Stimulated activated CD4-positive, alpha-beta T cell treated with anti-CD3 and anti-CD28 coated beads, Interleukin-2, amount 100 ng/mL, for 4 hours (primary cell): ENCODE measurements at regions not wholly inside any gene's neighbourhood (a gene's known extent, or its start where the extent isn't known, plus 50 kb on each side); places are given as distances from the start of the nearest gene placed in this dataset.
"Not testable (repeated sequence)": the region's sequence is repeated elsewhere in the genome, so short reads cannot be mapped to it uniquely, and the experiment has no call there.

Experiments used
- DNase-seq: peaks from one replicate; pipeline ENCODE4 v3.0.0-alpha.2; 2020; ENCODE audit warnings: low read depth

DNA sequence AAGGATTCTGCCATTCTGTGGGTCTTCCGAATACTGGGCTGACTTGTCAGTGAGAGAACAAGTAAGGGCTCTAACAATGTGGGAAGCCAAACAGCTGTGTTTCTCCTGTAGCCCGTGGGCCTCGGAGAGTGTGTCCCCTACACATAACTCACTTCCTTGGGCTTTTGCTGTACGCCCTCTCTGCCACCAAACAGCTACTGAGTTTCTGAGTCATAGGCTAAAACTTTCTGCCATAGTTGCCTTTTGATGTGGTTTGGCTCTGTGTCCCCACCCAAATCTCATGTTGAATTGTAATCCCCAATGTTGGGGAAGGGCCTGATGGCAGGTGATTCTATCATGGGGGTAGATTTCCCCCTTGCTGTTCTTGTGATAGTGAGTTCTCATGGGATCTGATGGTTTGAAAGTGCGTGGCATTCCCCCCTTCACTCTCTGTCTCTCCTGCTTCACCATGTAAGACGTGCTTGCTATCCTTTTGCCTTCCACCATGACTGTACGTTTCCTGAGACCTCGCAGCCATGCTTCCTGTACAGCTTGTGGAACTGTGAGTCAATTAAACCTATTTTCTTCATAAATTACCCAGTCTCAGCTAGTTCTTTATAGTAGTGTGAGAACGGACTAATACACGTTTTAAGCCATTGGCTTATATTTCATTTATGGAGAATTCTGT lies 194.8 kb upstream of the HMCN1 start:
- no peak for DNase-seq

DNA sequence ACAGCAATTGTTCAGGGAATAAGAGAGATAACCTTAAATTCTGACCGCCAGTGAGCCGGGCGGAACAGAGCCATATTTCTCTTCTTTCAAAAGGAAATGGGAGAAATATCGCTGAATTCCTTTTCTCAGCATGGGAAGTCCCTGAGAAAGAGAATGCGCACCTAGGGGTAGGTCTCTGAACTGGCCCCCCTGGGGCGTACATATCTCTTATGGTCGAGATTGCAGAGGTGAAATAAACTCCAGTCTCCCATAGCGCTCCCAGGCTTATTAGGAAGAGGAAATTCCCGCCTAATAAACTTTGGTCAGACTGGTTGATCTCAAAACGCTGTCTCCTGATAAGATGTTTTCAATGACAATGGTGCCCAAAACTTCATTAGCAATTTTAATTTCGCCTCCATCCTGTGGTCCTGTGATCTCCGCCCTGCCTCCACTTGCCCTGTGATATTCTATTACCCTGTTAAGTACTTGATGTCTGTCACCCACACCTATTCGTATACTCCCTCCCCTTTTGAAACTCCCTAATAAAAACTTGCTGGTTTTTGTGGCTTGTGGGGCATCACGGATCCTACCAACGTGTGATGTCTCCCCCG lies 195.8 kb upstream of the HMCN1 start:
- DNase-seq: not testable (repeated sequence)

DNA sequence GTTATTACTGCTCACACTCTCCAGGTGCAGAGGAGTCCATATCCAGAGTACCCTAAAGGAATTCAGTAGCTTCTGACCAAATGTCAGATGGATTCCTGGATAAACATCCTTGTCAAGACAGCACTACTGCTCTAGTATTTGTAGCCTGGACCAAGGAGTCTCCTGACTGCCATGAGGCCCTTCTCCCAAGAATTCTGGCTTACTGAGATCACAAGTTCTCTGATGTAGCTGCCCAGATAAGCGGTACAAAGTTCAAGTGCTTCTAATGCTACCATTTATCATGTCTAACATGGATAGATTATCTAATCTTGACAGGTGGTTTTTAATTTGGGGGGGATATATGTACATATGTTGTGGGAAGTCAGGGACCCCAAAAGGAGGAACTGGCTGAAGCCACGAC lies 196.6 kb upstream of the HMCN1 start:
- no peak for DNase-seq

DNA sequence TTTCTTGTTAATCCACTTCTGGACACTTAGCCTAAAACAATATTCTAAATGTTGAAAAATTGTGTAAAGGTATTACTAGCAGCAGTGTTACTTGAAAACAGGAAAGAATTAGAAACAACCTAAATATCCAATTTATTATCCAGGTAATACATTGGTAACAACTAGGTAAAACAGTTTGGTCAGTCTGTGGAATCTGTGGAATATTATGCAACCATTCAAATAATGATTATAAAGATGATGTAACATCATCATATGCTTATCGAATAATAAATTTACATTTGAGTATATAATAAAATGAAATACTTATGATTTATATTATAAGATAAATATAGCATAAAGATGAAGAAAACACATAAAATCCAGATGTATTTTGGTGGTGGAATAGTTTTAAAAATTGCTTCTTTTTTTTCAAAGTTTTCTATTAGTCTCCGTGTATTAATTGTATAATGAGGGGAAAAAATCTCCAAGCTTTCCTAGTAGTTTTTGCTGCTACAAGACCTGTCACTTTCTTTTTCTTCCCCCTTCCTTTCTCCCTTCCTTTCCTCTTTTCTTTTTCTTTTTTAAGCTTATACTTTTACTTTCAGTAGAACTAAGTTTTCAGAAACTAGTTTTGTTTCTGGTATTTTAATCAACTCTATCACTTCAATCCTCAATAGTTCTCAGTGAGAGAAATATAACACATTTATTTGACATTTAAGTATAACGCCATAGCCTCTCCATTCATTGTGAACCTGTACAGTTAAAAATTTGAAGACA lies 197.8 kb upstream of the HMCN1 start:
- no peak for DNase-seq

DNA sequence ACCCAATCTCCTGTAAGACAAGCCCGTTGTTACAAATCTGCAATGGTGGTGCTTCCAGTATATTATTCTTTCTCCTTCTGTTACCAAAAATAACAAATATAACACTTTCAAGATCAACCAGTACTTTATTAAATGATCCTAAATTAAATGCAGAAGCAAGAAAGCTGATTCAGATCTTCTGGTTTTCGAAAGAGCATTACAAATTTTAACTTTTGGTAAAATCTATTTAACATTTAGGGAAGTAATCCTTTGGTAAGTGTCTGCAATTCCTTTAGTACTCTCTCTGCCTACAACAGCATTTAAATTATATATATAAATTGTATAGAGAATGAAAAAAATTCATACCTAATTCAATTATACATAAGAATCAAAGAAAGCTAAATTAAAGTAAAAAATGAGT lies 198.6 kb upstream of the HMCN1 start:
- no peak for DNase-seq

DNA sequence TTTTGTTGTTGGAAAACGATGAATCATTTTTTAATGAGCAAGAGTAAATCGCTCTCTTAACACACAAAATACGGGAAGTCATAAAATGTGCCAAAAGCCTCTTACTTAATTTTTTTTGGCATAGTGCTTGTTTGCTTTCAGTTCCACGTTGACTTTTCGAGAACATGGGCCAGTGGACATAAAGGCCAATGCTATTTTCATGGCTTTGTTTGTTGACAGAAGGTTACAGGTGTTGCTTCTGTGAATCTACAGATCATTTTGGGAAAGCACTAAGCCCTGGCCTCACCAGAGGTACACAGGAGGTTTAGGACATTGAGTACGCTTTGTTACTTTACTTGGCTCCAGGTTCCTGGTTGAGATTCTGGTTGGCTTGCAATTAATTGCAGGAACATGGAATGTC lies 199.4 kb upstream of the HMCN1 start:
- DNase-seq: no peak

DNA sequence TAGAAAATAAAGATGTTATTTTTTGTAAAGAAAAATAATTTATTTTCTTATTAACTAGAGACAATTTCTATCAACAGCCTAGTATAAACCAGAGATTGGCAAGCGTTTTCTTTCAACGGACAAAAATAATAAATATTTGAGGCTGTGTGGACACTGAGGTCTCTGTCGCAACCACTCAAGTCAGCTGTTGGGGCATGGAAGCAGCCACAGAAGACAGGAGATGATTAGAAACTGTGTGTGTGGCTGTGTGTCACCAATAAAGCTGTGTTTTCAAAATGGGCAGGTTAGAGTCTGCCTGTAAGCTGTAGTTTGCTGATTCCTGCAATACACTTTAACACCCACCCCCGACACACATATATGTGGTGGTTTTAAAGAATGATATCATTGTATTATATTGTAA lies 200.6 kb upstream of the HMCN1 start:
- no peak for DNase-seq

DNA sequence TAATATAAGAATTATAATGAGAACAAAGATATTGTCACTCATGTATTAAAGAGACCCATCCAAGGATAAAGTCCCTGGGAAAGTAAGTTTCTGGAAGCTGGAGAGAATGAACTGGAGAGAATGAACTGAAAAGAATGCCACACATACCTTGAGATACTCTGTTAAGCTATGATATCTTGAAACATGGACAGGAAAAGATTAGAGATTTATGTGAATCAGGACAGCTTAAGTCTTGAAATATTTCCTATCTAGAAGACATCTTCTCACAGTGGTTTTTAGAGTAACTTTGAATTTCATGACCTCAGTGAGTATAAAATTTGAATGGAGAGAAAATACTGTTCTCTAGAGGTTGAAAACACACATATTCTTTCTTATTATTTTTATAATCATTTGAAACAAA lies 201.3 kb upstream of the HMCN1 start:
- DNase-seq: no peak

DNA sequence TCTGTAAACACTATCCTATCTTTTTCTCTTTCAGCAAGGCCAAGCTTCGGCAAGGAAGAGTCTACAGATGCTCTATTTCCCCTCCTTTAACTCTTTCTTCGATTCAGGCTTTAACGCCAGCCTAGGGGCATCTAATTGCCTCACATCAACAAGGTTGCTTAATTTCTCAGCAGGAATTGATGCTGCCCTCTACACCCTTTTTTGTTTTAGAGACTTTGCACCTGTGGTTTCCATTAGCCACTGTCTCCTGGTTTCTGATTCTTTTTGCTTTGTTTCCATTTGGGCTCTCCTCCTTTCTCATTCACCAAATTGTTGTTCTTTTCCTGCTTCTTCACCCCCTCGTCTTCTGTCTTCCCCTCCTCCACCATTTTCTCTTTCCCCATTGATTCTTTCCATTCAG lies 202.4 kb upstream of the HMCN1 start:
- no peak for DNase-seq

DNA sequence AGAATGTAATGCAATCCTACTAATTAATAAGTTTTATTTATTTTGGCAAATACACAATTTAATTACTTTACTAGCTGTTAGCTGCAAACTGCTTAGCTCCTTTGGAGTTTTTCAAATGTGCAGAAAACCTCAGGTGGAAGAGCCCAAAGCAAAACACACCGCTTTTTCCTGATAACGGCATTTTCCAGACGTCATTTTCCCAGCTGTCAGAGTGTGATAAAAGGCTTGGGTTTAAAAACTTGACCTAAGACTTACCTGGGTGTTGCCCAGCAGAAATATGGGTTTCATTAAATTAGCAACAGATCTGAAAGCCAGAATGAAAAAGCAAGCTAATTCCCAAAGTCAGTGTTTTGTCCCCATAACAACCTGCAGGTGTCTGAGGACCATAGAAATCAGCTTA lies 204.0 kb upstream of the HMCN1 start:
- DNase-seq: no peak

DNA sequence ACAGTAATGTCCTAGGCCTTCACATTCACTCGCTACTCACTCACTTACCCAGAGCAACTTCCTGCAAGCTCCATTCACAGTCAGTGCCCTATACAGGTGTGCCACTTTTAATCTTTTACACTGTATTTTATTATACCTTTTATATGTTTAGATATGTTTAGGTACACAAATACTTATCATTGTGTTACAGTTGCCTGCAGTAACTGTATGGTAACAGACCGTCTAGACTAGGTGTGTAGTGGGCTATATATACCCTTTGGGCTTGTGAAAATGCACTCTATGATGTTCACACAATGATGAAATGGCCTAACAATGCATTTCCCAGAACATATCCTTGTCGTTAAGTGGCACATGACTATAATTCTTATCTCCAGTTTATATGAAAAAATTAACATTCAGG lies 204.5 kb upstream of the HMCN1 start:
- no peak for DNase-seq

DNA sequence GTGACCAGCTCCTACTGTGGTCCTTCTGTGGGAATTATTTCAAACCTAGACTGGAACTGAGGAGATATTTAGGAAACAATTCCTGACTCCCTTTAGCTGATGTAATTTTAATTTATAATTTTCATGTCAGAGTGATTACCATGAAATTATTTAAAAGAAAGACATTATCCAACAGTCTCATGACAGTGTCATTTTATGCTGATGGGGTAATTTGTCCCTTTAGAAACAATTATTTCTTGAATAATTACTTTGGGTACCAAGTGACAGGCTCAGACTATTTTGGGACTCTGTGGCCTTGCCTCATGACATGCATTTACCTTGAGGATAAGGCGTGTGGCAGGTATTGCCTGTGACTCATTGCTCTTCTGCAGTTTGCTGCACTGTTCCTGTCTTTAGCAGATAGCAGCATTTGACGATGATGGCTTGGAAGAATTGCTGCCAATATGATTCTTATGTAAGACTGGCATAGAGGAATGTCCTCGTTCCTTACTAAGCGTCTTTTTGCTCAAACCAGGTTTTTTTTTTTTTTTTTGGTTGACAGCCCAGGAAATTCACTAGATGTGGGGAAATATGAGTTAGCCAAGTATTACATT lies 206.0 kb upstream of the HMCN1 start:
- DNase-seq: no peak

DNA sequence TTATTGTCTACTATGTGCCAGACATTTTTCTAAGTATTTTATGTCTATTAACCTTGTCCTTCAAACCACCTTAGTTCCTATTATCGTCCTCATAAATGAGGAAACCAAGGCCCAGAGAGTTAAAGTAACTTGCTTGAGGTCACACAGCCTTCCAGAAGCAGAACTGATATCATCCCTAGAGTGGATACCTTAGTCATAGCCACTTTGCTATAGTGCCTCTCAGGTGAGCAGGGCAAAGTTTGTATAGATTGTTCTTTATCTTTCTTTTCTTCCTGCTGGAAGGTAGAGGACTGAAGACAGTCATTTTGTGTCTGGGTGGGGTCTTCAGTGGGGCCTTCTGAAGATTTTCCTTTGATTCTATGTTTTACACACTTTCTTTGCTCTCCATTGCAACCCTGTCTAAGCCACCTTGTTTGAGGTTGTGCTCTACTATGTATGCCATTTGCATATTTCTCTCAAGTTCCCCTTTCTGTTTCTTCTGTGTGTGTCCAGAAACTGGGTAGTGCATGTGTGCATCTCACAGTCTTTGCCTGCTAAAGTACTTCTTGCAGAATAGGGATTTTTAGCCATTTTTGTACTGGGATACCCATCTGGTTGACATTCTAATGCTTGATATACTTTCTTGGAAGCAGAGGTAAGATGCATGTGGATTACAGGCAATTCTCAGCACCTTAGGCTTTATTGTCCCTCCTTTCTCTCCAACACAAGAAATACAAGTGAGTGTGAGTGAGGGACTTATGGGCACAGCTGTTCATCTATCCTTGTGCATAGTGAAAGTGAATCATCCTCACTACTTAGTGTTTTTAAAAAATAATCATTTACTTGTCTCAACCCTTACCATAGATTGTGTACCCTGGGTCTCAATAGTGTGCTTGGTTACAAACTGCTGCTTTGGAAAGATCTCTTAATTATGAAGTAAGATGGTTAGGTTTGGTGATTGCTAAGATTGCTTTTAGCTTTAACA lies 207.6 kb upstream of the HMCN1 start:
- DNase-seq: no peak

DNA sequence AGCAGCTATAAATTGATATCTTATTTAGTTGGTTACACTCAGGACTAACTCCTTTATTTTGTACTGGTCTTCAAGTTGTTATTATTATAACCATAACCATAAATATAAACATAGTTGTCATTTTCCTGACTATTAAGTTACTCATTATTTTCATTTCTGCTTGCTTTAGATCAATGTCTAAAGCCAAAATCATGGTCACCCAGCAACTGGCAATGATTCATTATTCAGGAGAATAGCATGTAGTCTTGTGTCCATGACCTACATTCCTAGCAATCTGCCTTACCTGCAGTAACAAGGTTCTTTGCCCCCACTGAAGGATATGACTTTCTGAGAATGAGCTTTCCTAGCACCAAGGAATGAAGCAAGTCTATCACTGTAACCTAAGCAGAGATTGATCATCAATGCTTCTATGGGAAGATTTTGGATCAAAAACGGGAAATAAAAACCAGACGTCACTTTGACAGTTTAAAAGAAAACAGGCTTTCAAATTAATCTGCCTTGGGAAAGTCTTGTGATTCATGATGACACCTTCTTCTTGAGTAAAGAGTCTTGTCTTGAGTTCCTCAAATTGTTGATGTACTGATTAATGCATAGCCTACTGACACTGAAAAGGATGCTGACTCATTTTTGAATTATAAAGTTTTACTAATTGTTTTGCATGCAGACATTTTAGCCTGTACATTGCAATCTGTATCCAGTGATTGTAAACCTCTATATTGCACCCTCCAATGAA lies 203.3 kb upstream of the IVNS1ABP start:
- DNase-seq: no peak

DNA sequence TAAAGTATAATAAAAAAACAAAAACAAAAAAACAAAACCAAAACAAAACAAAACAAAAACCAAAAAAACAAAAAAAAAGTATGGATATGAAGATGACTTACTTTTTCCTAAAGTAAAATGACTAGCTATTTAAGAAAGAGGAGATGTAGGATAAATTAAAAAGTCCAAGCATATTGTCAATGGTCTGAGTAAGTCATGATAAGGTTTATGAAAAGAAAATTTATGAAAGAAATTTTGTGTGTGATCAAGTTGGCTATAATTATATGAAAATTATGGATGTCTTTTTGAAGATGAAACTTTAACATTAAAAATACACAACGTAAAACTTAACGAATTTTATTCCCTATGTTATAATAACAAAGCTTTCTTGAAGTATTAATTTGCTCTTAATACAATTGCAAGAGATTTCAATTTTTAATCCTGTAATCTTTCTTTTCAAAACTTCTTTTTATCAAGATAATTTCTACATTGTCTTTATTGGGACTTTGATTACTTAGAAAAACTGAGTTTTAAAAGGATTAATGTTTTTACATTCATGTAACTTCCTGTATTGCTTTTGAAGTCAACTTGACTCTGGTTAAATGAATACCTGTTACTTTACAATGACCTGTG lies 200.9 kb upstream of the IVNS1ABP start:
- DNase-seq: no peak

DNA sequence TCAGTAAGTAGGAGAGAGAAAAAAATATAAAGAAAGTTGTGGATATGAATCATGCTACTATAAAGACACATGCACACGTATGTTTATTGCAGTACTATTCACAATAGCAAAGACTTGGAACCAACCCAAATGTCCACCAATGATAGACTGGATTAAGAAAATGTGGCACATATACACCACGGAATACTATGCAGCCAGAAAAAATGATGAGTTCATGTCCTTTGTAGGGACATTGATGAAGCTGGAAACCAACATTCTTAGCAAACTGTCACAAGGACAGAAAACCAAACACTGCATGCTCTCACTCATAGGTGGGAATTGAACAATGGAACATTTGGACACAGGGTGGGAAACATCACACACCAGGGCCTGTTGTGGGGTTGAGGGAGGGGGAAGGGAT lies 200.3 kb upstream of the IVNS1ABP start:
- DNase-seq: not testable (repeated sequence)

DNA sequence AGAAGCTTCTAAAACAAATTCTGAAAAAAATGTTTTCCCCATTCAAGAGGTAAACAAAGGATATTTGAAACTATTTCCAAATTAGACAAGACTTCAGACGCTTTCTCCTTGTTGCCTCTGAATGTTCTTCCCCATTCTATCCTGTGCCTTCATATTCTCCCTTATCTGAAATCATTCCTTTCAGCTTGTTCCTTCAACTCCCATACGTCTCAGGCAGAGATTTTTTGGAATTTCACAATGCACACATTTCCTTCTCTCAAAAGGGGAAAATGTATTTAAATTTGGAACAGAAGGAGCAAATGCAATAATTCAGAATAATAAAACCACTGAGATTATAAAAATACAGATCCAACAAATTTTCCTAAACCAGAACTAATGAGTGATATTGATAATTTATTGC lies 198.7 kb upstream of the IVNS1ABP start:
- DNase-seq: no peak

DNA sequence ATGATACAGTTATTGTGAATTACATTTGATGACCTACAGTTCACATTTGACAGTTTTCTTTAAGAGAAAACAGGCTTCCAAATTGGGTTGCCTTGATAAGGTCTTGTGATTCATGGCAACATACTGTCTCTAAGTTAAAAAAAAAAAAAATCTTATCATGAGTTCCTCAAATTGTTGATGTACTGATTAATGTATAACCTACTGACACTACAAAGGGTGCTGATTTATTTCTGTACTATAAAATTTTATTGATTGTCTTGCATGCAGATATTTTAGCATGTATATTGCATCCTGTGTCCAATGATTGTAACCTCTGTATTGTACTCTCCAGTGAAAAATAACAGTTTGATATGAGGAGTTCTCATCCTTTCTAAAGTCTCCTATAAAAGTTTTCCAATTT lies 197.3 kb upstream of the IVNS1ABP start:
- no peak for DNase-seq

DNA sequence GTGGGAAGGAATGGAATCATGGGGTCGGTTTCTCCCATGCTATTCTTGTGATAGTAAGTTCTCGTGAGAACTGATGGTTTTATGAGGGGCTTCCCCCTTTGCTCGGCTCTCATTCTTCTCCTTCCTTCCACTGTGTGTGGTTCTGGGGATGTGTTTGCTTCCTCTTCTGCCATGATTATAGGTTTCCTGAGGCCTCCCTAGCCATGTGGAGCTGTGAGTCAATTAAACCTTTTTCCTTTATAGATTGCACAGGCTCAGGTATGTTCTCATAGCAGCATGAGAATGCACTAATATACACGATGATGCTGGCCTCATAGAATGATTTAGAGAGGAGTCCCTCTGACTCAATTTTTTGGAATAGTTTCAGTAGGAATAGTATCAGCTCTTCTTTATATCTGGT lies 195.4 kb upstream of the IVNS1ABP start:
- DNase-seq: no peak

DNA sequence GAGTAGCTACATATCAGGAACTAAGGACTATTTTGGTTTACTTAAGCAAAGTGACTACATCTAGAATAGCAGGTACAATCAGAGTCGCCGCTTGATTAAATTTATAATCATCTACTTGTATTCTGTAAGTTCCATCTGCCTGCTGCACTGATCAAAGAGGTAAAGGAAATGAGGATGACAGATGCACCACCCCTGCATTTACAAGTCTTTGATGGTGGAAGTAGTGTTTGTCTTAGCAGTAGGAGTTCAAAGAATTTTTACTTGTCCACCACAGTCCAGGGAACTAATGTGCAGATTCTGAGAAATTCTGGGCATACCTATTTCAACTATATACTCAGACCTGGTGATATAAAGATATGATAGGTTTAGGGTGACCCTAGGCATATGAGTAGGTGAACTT lies 184.1 kb upstream of the IVNS1ABP start:
- DNase-seq: no peak
